HepG2 (cell line): ENCODE measurements at regions not wholly inside any gene's neighbourhood (a gene's known extent, or its start where the extent isn't known, plus 50 kb on each side); places are given as distances from the start of the nearest gene placed in this dataset.

ENCODE experiments used
- ATAC-seq: fragments of 200-7000 bp; cut with Tn5 transposase; 3 replicates; pipeline ENCODE4 v1.9.1; 2020; ENCODE audit warnings: mild to moderate bottlenecking, moderate library complexity
- BruUV-seq: library from RNA; stranded (reverse); fragments of 400-500 nt; replicated peaks from 2 replicates; lab custom pipeline; 2021; lab: Mats Ljungman, UMichigan
- CTCF ChIA-PET: fragments of 300-600 bp; formaldehyde crosslinking; extraction: SDS; loops from one replicate; lab custom pipeline; 2021; ENCODE audit warnings: low total read pairs, inconsistent platforms, low intra/inter-chr PET ratio; lab: Yijun Ruan, JAX
- POLR2A ChIA-PET: fragments of 350-600 bp; sonication (Branson Sonifier 250); formaldehyde crosslinking; loops from one replicate; lab custom pipeline; 2020; ENCODE audit warnings: antibody characterized with exemption, inconsistent platforms; lab: Yijun Ruan, JAX
- DNase-seq: peaks from one replicate; pipeline ENCODE4 v3.0.0-alpha.2; 2015; ENCODE audit warnings: low spot score
- FAIRE-seq: peaks from 3 replicates; lab custom pipeline; 2011; peaks lifted over from hg19 to GRCh38; lab: Jason Lieb, UNC
- H2AFZ ChIP-seq: one replicate; pipeline ENCODE4 v1.6.1; 2011; ENCODE audit warnings: low read length, inconsistent platforms
- H3K27ac ChIP-seq: fragments of 300-600 bp; 3 replicates; pipeline ENCODE4 v1.8.0; 2011; ENCODE audit warnings: mixed run types, mild to moderate bottlenecking, mixed read lengths, low read length, inconsistent platforms; ENCODE audit not compliant: insufficient read depth; ENCODE audit errors: extremely low read length
- H3K27me3 ChIP-seq, 2 experiments: fragments of 200-600 bp in 1 of 2; 2 replicates in 1 of 2; 3 replicates in 1 of 2; pipeline versions ENCODE4 v1.6.0 to v1.8.0; 2011; ENCODE audit warnings: low read length in 2 of 2, mild to moderate bottlenecking in 2 of 2, moderate library complexity in 2 of 2, inconsistent platforms in 1 of 2; ENCODE audit not compliant: insufficient read depth in 2 of 2, control insufficient read depth in 1 of 2
- H3K36me3 ChIP-seq, 2 experiments: fragments of 200-600 bp in 1 of 2; replicated peaks in 1 of 2; 2 replicates in 1 of 2; 3 replicates in 1 of 2; pipeline versions ENCODE4 v1.5.1 to v1.8.0; 2011; ENCODE audit warnings: low read length in 2 of 2, inconsistent platforms in 1 of 2; ENCODE audit not compliant: insufficient read depth in 2 of 2, control insufficient read depth in 1 of 2
- H3K4me1 ChIP-seq: 2 replicates; pipeline ENCODE4 v1.5.1; 2012; ENCODE audit warnings: low read length, inconsistent platforms; ENCODE audit not compliant: insufficient read depth
- H3K4me2 ChIP-seq: 2 replicates; pipeline ENCODE4 v1.6.0; 2011; ENCODE audit warnings: low read depth, low read length, inconsistent platforms
- H3K4me3 ChIP-seq, 3 experiments: fragments of 200-600 bp in 1 of 3; sonication (generic), shearing (Covaris generic) in 1 of 3; replicated peaks in 1 of 3; 2 replicates each; pipeline ENCODE4 v1.5.1; 2011 to 2016; ENCODE audit warnings: low read length in 3 of 3, inconsistent platforms in 2 of 3, low read depth in 2 of 3, mild to moderate bottlenecking in 2 of 3, control low read depth in 1 of 3, mixed read lengths in 1 of 3; ENCODE audit not compliant: insufficient read depth in 1 of 3
- H3K79me2 ChIP-seq: one replicate; pipeline ENCODE4 v1.6.1; 2011; ENCODE audit warnings: low read length, inconsistent platforms; ENCODE audit not compliant: insufficient read depth
- H3K9ac ChIP-seq: 2 replicates; pipeline ENCODE4 v1.6.0; 2011; ENCODE audit warnings: mild to moderate bottlenecking, low read depth, low read length, inconsistent platforms; ENCODE audit not compliant: insufficient read depth
- H3K9me3 ChIP-seq: 2 replicates; pipeline ENCODE4 v1.5.1; 2012; ENCODE audit warnings: mild to moderate bottlenecking, low read length
- H4K20me1 ChIP-seq: 2 replicates; pipeline ENCODE4 v1.6.0; 2011; ENCODE audit warnings: inconsistent platforms, mild to moderate bottlenecking, low read length, moderate library complexity; ENCODE audit not compliant: insufficient read depth
- ATF7 ChIP-seq, 2 experiments: fragments of 450-650 bp in 1 of 2; sonication (generic) in 1 of 2; formaldehyde crosslinking in 1 of 2; IDR thresholded peaks; 2 replicates each; pipeline versions ENCODE4 v1.4.0 to v1.6.1; 2016 to 2020; ENCODE audit warnings: antibody characterized with exemption in 1 of 2, mild to moderate bottlenecking in 1 of 2, missing genetic modification reagents in 1 of 2
- SP5 ChIP-seq: IDR thresholded peaks from 2 replicates; pipeline ENCODE4 v1.6.1; 2016; ENCODE audit warnings: low read depth, borderline replicate concordance
- YEATS4 ChIP-seq: sonication (generic); formaldehyde crosslinking; IDR thresholded peaks from 2 replicates; pipeline ENCODE4 v1.4.0; 2020; ENCODE audit warnings: missing genetic modification reagents, borderline replicate concordance
- ZKSCAN8 ChIP-seq: IDR thresholded peaks from 2 replicates; pipeline ENCODE4 v1.6.1; 2016; ENCODE audit warnings: borderline replicate concordance, missing genetic modification reagents, missing compliant biosample characterization
- ZNF468 ChIP-seq: sonication (generic); formaldehyde crosslinking; IDR thresholded peaks from 2 replicates; pipeline ENCODE4 v1.8.0; 2022; ENCODE audit warnings: mild to moderate bottlenecking, moderate library complexity, missing genetic modification reagents
- WGBS: methylation state at CpG from one replicate; pipeline ENCODE4 v1.1.6; 2017; ENCODE audit warnings: low lambda C conversion rate; 5-methylcytosine and 5-hydroxymethylcytosine counted together
- in situ Hi-C: cut with HindIII; loops from 2 replicates; pipeline ENCODE4 v1.10.0; 2017; ENCODE audit warnings: low pct_unique_long_range_greater_than_20kb; ENCODE audit not compliant: extremely low pct_ligation_motif_present
- intact Hi-C: fragments of 100-400 bp; cut with micrococcal nuclease; formaldehyde crosslinking; loops from one replicate; pipeline ENCODE4 v1.10.0; 2022; ENCODE audit not compliant: unreplicated experiment
- TF ChIP-seq, protein P1 (sequence below): IDR thresholded peaks from 2 replicates; pipeline ENCODE4 v1.6.1; 2012; ENCODE audit warnings: inconsistent platforms
- TF ChIP-seq, protein P2 (sequence below): sonication (generic); formaldehyde crosslinking; IDR thresholded peaks from 2 replicates; pipeline ENCODE4 v1.5.0; 2020; ENCODE audit warnings: mild to moderate bottlenecking, missing genetic modification reagents, borderline replicate concordance

DNA sequence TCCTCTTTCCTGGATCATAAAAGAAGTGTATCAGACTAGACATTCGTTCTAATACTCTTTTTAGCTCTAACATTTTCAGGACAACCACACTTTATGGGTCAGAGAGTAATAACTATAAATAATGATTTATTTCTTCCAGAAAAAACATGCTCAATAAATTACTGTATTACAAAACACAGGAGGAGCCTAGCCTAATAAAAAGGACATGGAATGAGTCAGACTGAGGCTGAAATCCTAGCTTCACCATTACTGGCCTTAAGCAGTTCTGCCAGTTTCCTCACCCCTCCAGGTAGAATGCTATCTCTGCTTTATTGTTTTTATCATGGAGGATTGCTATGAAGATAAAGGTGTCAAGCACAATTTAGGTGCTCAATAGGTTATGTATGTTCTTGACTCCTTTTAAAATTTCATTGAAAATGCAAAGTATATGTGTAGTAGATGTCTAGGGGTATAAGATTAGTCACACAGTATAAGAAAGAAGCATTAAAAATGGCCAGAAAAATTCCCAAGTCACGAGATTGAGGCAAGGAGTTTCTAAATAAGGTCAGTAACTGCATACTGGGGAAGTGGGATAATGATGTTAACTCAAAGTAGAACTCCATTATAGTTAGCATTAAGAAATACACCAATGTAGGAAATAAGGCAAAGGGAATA lies 105.5 kb upstream of the NEUROD1 start:
- no peak overlapping the region for H2AFZ ChIP-seq
- H3K4me2 ChIP-seq = no peak overlapping the region
- H3K27me3 ChIP-seq = no peaks in the 10 kb centered on the region
- no peak for FAIRE-seq
- BruUV-seq = no TSS peak
- H4K20me1 ChIP-seq = no peaks in the 10 kb centered on the region
- ChIA-PET CTCF (no interaction called here), POLR2A (no interaction called here)
- in situ Hi-C loops (no loop called here), intact Hi-C loops (no loop called here)
- no peaks in the 10 kb centered on the region for H3K79me2 ChIP-seq
- H3K9ac ChIP-seq = no peak overlapping the region
- peaks cover 71% of the 10 kb centered on the region for H3K4me1 ChIP-seq
- no peaks in the 10 kb centered on the region for H3K36me3 ChIP-seq
- no peaks in the 10 kb centered on the region for H3K9me3 ChIP-seq
- TF ChIP-seq ZKSCAN8 (CRISPR knock-in tag) = no peak
- H3K4me3 ChIP-seq = no peak overlapping the region
- WGBS = 72% methylated on average over 2 of the region's 2 CpGs
- no peak for ATAC-seq
- no peak overlapping the region for H3K27ac ChIP-seq
- DNase-seq = no peak

DNA sequence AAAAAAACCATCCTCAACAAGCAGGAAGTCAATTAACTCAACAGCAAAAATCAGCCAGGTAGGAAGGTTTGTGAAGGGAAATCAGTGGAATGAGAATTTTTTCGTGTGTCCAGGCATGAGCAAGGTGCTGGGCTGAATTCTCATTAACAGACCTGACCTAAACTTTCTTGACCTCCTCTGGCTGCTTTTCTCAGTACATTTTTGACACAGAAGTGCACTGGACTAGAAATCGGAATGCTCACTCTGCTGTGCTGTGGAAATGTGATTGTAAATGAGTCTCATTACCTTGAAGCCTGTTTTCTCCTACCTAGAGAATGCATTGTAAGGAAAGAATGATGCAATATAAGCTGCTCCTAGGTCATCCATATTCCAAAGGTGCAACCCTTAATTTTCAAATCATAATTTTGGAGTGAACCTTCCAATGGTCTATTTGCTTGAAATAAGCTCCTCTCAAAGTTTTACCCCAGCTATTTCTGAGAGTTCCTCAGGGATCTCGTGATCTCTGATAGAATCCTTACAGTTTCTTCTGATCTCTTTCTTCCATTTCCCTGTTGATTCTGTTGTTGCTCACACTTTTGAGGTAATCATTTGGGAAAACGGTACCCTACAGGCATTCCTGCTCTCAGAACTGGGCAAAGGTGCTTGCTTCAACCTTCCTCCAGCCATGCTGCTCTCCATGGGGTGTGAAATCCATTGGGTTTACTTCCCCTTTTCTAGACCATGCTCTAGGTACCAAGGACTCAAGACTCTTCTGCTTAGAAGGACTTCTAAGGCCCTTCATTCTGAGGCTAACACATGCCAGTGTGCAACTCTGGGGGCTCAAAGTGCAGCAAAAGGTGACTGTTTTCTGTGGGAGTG lies 104.9 kb upstream of the ITPRID2 start:
- H4K20me1 ChIP-seq = no peaks in the 10 kb centered on the region
- no peaks in the 10 kb centered on the region for H3K36me3 ChIP-seq
- in situ Hi-C loops (no loop called here), intact Hi-C loops (no loop called here)
- no peaks in the 10 kb centered on the region for H3K27me3 ChIP-seq
- no peak overlapping the region for H3K9ac ChIP-seq
- peaks cover 71% of the 10 kb centered on the region for H3K4me1 ChIP-seq
- no peaks in the 10 kb centered on the region for H3K79me2 ChIP-seq
- CTCF ChIA-PET = no interaction called here
- POLR2A ChIA-PET = interaction anchor here (1.2 kb wide), 1 partner anchor 106 kb away, joined by 4 read pairs; the partner anchor contains the start of gene ITPRID2
- no peak overlapping the region for H3K27ac ChIP-seq
- H3K4me3 ChIP-seq = no peak overlapping the region
- peak overlapping the region; percentile 64 for H2AFZ ChIP-seq
- H3K4me2 ChIP-seq = no peak overlapping the region
- 75% methylated on average over 4 of the region's 4 CpGs for WGBS
- FAIRE-seq = no peak
- no peak for ATAC-seq
- no peaks in the 10 kb centered on the region for H3K9me3 ChIP-seq
- DNase-seq = no peak
- BruUV-seq = no TSS peak
- TF ChIP-seq ATF7 (IDR thresholded peaks at IDR 0.05) = peak; percentile 69
- no peak for TF ChIP-seq ATF7 (CRISPR knock-in tag; IDR thresholded peaks at IDR 0.05)
- TF ChIP-seq, protein P1, sequence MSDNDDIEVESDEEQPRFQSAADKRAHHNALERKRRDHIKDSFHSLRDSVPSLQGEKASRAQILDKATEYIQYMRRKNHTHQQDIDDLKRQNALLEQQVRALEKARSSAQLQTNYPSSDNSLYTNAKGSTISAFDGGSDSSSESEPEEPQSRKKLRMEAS = 0 out of 2 replicates have a peak, but pooled peaks have one; percentile 25
- TF ChIP-seq YEATS4 = 0 out of 2 replicates have a peak, but pooled peaks have one; percentile 16
- no peak for TF ChIP-seq SP5 (CRISPR knock-in tag)
- no peak for TF ChIP-seq ZNF468
- TF ChIP-seq, protein P2, sequence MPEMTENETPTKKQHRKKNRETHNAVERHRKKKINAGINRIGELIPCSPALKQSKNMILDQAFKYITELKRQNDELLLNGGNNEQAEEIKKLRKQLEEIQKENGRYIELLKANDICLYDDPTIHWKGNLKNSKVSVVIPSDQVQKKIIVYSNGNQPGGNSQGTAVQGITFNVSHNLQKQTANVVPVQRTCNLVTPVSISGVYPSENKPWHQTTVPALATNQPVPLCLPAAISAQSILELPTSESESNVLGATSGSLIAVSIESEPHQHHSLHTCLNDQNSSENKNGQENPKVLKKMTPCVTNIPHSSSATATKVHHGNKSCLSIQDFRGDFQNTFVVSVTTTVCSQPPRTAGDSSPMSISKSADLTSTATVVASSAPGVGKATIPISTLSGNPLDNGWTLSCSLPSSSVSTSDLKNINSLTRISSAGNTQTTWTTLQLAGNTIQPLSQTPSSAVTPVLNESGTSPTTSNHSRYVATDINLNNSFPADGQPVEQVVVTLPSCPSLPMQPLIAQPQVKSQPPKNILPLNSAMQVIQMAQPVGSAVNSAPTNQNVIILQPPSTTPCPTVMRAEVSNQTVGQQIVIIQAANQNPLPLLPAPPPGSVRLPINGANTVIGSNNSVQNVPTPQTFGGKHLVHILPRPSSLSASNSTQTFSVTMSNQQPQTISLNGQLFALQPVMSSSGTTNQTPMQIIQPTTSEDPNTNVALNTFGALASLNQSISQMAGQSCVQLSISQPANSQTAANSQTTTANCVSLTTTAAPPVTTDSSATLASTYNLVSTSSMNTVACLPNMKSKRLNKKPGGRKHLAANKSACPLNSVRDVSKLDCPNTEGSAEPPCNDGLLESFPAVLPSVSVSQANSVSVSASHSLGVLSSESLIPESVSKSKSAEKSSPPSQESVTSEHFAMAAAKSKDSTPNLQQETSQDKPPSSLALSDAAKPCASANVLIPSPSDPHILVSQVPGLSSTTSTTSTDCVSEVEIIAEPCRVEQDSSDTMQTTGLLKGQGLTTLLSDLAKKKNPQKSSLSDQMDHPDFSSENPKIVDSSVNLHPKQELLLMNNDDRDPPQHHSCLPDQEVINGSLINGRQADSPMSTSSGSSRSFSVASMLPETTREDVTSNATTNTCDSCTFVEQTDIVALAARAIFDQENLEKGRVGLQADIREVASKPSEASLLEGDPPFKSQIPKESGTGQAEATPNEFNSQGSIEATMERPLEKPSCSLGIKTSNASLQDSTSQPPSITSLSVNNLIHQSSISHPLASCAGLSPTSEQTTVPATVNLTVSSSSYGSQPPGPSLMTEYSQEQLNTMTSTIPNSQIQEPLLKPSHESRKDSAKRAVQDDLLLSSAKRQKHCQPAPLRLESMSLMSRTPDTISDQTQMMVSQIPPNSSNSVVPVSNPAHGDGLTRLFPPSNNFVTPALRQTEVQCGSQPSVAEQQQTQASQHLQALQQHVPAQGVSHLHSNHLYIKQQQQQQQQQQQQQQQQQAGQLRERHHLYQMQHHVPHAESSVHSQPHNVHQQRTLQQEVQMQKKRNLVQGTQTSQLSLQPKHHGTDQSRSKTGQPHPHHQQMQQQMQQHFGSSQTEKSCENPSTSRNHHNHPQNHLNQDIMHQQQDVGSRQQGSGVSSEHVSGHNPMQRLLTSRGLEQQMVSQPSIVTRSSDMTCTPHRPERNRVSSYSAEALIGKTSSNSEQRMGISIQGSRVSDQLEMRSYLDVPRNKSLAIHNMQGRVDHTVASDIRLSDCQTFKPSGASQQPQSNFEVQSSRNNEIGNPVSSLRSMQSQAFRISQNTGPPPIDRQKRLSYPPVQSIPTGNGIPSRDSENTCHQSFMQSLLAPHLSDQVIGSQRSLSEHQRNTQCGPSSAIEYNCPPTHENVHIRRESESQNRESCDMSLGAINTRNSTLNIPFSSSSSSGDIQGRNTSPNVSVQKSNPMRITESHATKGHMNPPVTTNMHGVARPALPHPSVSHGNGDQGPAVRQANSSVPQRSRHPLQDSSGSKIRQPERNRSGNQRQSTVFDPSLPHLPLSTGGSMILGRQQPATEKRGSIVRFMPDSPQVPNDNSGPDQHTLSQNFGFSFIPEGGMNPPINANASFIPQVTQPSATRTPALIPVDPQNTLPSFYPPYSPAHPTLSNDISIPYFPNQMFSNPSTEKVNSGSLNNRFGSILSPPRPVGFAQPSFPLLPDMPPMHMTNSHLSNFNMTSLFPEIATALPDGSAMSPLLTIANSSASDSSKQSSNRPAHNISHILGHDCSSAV (CRISPR knock-in tag) = no peak
